Glomerular visceral epithelial cell (primary cell): ENCODE measurements at regions not wholly inside any gene's neighbourhood (a gene's known extent, or its start where the extent isn't known, plus 50 kb on each side); places are given as distances from the start of the nearest gene placed in this dataset.
"Not testable (repeated sequence)": the region's sequence is repeated elsewhere in the genome, so short reads cannot be mapped to it uniquely, and the experiment has no call there.

Source experiments
- DNase-seq: peaks from one replicate; pipeline ENCODE4 v3.0.0-alpha.2; 2016; ENCODE audit errors: extremely low spot score

DNA sequence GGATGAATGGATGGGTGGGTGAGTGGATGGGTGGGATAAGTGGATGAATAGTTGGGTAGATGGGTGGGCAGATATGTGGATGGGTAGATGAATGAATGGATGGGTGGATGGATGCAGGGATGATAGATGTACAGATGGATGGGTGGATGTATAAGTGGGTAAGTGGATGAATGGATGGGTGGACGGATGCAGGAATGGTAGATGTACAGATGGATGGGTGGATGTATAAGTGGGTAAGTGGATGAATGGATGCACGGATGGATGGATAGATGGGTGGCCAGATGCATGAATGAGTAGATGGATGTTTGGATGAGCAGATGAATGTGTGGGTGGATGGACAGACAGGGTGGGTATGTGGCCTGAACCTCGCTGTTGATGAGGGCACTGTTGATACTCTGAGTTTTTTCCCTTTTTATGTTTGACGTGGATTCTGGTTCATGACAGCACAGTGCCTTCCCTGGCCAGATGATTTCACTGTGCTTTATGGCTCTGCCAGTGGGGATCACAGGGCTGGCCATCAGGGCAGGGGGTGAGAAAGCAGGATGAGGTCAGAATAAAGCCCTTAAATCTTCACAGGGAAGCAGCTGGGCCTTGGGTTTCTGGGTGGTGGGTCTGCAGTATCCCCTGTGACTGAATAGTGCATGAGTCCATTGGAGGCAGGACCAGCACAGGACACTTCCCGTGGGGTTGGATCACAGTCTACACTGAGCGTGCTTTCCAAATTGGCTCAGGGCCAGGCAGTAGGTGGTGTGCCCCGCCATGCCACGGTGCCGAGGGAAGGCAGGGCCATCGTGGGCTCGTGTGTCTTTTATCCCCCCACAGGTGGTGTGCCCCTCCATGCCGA is 213.2 kb downstream of the BANP start:
- not testable (repeated sequence) for DNase-seq

DNA sequence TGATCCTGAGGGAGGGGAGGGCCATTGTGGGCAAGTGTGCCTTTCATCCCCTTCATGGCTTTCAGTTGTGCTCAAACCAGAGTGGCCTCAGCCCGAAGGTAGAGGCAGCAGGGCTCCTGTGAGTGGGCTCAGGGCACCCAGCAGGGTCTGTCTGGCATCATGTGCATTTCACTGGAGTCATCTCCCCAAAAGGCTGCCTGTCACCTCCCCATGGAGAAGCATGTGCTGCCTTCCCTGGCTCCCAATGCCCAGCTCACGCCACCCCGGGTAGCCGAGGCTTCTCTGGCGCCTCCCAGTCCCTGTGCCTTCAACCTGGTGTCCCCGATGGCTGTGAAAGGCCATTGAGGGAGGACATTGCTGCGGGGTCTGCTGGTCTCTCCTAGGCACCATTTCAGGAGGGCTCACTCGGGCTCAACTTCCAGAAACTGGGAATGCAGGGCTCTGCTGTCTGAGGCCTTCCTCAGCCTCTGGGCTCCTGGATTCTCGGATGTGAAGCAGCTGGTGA is 213.9 kb downstream of the BANP start:
- not testable (repeated sequence) for DNase-seq

DNA sequence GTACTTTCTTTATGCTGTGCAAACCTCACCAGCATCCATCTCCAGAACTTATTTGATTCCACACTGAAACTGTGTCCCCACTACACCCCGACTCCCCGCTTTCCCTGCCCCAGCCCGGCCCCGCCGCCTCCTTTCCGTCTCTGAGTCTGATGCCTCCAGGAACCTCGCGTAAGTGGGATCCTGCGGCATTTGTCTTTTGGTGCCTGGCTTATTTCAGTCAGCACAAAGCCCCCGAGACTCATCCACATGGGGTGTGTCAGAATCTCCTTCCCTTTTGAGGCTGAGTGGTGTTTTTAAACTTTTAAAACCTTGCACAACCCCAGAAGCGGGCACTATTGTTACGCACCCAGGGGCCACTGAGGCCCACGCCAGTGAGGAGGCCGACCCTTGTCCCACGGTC is 214.4 kb downstream of the BANP start:
- not testable (repeated sequence) for DNase-seq

DNA sequence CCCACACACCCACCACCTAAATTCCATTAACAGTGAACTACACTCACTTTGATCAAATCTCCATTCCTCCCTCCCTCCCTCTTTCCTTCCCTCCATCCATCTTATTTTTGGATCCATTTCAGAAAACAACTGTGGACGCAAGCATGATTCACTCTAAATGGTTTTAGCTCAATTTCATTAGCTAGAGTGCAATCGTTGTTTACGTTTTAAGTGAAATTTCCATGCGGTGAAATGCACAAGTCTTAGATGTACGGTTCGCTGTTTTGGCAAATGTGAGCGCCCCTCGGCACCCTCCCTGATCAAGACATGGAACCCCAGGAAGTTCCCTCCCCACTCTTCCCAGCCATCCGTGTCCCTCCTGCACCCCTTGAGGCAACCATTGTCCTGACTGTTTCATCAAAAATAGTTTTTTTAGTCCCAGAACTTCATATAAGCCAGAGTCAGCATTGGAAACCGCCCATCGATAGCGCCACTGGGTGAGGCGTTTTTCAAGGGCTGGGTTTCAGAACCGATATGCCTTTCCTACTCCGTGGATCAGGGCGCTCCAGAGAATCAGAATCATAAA is 215.1 kb downstream of the BANP start:
- DNase-seq, result not testable (repeated sequence)

DNA sequence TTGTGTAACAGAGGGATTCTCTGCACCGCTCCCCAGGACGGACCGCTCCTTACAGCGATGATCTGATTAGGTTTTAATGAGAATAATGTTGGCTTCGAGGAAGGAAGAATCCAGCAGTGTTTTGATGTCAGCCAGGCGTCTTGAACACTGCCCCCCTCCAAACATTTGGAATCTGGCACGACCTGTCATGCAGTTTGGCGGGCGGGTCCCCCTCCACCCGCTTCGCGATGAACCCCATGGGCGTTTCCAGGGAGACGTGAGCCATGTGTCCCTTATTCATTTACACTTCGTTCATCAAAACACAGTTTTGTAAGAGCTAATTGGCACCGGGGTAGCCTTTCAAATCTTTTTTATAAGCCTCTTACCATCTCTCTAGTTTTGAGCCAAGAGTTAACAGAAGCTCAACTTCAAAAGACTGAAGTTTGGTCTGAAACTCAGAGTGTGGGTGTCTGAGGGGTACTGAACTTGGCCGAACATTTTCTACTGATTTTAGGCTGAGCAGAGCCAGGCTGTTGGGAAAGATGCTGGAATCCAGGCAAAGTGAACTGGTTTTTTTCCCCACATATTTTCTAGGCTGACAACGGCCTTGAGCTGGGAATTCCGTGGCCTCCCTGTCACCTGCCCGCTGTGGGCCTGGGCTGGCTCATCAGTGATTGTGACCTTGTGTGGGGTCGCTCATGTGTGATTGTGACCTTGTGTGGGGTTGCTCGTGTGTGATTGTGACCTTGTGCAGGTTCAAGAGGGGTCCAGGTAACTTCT is 214.8 kb upstream of the ZNF469 start:
- not testable (repeated sequence) for DNase-seq

DNA sequence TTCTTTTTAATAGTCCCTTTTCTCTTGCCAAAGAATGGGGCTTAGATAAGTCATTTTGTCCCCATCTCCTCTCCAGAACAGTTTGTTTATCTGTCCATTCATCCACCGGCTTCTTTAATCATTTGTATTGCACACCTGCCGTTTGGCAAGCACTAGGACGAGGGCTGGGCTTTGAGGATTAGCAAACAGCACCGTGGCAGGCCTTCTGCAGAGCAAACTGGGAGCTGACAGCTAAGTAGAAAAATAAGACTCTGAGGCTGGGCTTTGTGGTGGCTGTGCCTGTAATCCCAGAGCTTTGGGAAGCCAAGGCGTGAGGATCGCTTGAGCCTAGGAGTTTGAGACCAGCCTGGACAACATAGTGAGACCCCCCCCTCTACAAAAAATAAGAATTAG is 214.2 kb upstream of the ZNF469 start:
- not testable (repeated sequence) for DNase-seq

DNA sequence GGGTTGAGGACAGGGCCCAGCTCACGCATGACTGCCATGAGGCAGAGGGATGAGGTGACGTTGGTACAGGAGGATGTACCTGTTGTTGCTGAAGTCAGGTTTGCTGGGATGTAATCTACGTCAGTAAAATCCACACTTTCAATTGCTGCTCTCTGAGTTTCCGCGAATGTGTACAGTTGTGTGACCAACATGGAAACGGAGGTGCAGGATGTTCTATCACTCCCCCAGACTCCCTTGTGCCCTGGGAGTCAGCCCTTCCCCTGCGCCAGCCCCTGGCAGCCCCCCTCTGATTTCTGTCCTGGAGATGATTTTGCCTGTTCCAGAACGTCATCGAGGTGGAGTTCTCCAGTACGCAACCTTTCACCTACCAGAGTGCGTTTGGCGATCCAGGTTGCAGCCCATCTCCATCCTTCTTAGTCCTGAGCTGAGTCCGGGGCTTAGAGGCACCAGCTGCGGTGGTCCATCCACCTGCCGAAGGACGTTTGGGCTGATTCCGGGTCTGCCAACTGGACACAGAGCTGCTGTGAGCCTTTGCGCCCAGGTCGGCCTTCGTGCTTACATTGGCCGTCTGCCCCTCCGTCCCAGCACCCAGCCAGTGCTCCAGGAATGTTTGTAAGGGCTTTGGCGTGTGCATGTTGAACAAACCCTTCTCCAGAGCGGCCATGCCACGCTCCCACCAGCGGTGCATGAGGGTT is 213.5 kb upstream of the ZNF469 start:
- DNase-seq, result not testable (repeated sequence)

DNA sequence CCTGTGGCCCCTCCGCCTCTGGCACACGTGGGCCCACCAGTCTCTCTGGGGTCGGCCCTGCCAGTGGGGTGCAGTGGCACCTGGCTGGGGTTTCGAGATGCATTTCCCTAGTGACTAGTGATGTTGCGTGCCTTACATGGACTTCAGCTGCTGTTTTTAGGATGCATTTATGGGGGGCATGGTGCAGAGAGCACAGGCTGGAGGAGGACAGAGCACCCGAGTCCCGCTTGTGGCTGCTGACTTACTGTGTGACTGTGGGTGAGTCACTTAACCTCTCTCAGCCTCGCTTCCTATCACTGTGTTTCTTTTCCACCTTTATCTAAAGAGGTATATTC is 213.0 kb upstream of the ZNF469 start:
- DNase-seq, result not testable (repeated sequence)

DNA sequence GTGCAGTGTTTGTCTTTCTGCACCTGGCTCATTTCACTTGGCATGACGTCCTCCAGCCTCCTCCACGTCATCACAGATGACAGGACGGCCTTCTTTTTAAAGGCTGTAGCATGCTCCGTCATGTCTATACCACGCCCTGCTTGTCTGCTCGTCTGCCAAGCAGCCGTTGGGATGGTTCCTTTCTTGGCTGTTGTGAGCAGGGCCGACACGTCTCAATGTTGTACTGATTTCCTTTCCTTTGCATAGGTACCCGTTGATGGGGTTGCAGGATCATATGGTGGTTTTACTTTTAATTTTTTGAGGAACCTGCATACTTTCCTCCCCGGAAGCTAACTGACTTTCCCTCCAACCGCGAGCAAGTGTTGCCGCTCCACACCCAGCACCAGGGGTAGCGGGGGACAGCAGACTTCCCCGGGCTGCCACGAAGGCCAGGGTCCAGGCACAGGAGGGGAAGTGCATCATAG is 212.2 kb upstream of the ZNF469 start:
- no peak for DNase-seq

DNA sequence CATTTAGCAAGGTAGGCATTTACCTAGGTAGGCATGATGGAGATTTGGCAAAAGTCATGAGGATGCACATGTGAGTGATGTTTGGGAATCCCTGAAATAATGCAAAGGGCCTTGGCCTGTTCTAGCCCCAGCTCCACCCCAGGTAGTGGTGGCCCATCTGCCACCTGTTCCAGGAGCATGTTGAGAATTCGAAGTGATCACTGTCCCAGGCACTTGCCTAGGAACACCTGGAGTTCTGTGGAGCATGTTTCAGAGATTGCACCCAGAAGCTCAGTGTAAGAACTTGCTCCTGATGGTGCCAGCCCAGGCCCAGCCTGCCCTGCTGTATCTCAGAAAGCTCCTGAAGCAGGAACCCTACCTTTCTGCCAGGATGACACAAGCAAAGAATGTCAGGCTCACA is 211.6 kb upstream of the ZNF469 start:
- DNase-seq, result not testable (repeated sequence)

DNA sequence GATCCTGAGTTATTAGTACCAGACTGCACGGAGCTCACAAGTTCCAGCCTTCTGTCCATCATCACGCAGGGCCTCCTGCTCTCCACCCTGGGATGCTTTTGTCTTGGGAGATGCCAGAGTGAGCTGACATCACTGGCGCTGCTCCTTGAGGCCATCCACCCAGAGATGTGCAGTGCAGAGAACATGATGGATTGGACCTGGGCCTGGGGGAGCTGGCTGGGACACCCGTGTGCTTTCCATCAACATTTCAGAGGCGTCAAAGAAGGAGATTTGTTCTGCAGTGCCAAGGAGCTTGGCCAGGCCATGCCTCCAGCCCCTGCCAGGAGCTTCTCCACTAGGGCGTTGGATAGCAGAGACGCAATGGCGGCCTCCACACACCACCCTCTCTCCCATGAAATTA is 206.6 kb upstream of the ZNF469 start:
- not testable (repeated sequence) for DNase-seq

DNA sequence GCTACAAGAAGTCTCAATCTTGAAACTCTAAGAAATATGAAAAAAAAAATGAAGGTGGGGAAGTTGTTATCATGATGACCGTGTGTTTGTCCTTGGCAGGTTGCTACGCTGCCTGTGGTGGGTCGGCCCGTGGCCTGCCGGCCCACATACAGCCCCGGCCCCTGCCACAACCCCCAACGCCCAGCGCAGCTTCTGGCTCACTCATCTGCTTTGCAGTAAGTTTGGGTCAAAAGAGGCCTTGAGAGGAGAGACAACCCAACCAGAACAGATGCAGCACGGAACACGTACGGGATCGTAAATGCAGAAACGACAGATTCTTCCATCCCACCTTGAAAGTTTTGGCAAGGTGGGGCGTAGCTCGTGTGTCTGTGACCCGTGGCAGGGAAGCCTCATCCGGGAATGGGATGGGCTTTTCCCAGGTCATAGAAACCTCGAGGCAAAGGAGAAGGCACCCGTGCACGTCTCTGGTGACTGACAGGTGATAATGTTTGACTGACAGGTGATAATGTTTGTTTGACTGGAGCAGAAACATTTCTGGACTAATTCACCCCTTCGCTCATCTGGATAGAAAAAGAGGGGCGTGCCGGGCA is 206.1 kb upstream of the ZNF469 start:
- DNase-seq, result not testable (repeated sequence)

DNA sequence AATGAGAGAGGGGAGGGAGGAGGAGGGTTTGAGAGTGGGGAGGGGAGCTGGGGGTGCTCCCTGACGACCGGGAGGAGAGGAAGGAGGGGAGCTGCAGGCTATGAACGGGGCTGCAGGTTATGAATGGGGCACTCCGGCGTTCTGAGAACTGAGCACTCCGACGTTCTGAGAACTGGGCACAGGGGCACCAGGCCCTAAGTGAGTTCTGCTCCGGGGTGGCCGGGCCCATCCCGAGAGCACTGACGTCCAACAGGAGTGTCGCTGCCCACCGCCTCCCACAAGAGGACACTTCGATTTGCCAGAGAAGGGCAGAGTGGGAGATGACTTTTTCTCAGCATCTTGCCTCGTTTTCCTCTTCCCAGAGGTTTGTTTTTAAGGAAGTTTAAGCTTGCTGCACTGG is 204.5 kb upstream of the ZNF469 start:
- not testable (repeated sequence) for DNase-seq

DNA sequence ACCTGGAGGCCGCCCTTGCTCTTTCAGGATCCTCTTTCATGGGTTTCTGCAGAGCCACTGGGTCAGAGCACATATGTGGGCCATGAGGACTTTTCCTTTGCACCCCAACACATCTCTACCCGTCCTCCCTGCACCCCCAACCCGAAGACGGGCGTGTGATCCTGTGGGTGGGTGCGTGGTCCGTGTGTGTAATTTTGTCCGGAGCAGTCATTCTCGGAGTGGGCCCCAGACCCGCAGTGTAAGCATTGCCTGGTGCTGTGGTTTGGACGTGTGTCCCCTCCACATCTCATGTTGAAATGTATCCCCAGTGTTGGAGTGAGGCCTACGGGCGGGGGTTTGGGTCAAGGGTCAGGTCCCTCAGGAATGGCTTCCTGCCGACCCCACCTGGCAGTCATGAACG is 203.9 kb upstream of the ZNF469 start:
- DNase-seq, result not testable (repeated sequence)

DNA sequence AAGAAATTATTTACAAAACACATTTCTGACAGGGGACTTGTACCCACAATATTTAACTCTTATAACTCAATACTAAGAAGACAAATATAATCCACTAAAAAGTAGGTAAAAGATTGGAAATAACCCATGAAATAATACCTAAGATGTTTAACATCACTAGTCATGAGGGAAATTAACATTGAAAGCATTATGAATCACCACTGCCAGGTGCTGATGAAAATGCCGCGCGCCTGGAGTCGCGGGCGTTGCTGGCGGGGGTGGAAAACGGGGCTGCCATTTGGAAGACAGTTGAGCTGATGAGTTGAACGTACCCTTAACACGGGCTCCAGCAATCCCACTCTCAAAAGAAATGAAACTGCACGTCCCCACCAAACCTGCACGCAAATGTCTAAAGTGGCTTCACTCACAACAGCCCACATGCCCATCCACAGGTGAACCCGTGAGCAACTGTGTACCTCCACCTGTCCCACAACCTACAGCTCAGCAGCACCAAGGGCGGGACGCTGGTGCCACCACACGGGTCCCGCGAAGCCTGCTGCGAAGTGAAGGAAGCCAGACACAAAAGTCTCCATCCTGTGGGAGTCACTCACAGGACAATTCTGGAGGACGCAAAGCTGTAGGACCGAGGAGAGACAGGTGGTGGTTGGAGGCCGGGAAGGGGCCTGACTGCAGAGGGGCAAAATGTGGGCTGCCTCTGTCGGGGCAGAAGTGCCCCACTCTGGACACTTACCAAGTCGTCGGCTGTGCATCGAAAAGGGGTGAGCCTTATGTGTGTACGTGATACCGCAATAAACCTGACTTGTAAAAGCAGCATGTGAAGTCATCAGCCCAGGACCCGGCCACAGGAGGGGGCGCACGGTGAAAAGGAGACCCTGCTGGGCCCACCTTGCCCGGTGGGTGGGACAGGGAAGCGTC is 199.5 kb upstream of the ZNF469 start:
- DNase-seq, result not testable (repeated sequence)

DNA sequence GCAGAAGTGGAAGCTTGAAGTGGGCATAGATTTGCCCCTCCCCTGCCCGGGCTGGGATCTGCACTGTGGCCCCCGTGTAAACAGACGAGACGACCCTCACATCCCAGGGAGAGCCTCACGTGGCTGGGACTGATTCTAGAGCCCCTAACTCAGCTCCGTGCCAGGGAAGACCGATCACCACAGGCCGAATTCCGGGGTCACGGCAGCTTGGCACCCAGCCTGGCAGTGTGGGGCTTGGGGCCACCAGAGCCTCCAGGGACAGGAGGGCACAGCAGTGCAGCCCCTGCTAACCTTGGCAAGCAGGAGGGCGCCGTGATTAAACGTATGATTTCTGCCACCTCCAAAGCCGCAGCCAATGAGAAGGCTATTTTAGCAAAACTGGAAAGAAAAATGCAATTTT is 198.7 kb upstream of the ZNF469 start:
- DNase-seq, result not testable (repeated sequence)

DNA sequence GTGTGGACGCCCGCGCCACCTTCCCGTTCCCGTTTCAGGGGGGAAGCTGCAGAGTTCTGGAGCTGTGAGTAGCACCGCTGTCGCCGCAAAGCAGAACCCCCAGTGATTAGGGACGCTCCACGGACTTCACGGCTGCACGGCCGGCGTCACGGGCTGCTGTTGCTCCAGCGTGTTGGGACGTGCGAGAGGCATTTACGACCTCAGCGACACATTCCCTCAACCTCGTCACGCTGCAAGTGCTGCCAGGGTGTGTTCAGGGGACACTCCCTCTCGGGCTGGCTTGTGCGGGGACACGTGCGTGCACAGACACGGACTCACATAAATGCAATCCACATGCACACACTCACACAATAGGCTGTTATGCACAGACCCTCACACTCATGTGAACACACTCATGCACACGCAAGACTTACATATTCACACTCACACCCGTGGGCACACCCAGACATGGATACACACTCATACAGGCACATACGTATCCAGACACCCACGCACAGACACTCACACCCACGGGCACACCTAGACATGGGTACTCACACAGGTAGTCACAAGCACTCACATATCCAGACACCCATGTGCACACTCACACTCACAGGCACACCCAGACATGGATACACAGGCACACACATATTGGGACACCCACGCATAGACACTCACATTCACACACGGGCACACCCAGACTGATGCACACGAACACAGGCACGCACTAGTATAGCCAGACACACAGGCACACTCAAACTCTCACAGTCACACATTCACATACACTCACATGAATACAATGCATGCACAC is 198.0 kb upstream of the ZNF469 start:
- DNase-seq, result not testable (repeated sequence)

DNA sequence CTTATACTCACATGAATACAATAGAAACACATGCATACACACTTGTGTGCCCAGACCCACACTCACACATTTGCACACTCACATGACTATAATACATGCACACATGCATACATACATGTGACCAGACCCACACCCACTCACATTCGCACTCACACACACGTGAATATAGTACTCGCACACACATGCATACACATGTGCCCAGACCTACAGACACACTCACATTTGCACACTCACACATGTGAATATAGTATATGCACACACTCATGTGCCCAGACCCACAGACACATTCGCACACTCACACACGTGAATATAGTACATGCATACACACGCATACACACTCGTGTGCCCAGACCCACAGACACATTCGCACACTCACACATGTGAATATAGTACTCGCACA is 197.4 kb upstream of the ZNF469 start:
- not testable (repeated sequence) for DNase-seq
